CD4-positive, alpha-beta memory T cell (primary cell): ENCODE measurements at regions not wholly inside any gene's neighbourhood (a gene's known extent, or its start where the extent isn't known, plus 50 kb on each side); places are given as distances from the start of the nearest gene placed in this dataset.

Experiments
- CTCF ChIA-PET: fragments of 350-600 bp; sonication (Branson Sonifier 250); formaldehyde crosslinking; loops from one replicate; lab custom pipeline; 2021; ENCODE audit warnings: inconsistent platforms; ENCODE audit not compliant: partially characterized antibody; lab: Charles Lee
- POLR2A ChIA-PET: fragments of 350-600 bp; sonication (Branson Sonifier 250); formaldehyde crosslinking; loops from one replicate; lab custom pipeline; 2021; ENCODE audit not compliant: partially characterized antibody; lab: Charles Lee
- DNase-seq, 5 donors: peaks; one replicate each; pipeline versions ENCODE4 v3.0.0 to v3.0.0-alpha.2; 2020 to 2022; ENCODE audit warnings: mixed read lengths in 1 of 5
- H3K27ac ChIP-seq: one replicate; pipeline ENCODE4 v1.7.0; 2013; ENCODE audit warnings: low read depth, low read length
- H3K27me3 ChIP-seq: 2 replicates; pipeline ENCODE4 v1.7.0; 2013; ENCODE audit warnings: mild to moderate bottlenecking, low read length, moderate library complexity; ENCODE audit not compliant: insufficient read depth
- H3K36me3 ChIP-seq: 2 replicates; pipeline ENCODE4 v1.7.0; 2013; ENCODE audit warnings: mild to moderate bottlenecking, low read length, moderate library complexity; ENCODE audit not compliant: insufficient read depth
- H3K4me1 ChIP-seq: 2 replicates; pipeline ENCODE4 v1.7.0; 2013; ENCODE audit warnings: mild to moderate bottlenecking, low read length, moderate library complexity; ENCODE audit not compliant: insufficient read depth
- H3K4me3 ChIP-seq, 2 donors: one replicate each; pipeline ENCODE4 v1.7.0; 2013; ENCODE audit warnings: low read length in 2 of 2, mild to moderate bottlenecking in 1 of 2
- H3K9me3 ChIP-seq, 2 donors: one replicate each; pipeline ENCODE4 v1.7.0; 2013; ENCODE audit warnings: low read length in 2 of 2, control low read depth in 1 of 2; ENCODE audit not compliant: control insufficient read depth in 1 of 2
- H3K27ac Mint-ChIP-seq, 7 donors: one replicate each; pipeline ENCODE4 v1.8.0; 2020 to 2021; ENCODE audit warnings: mixed read lengths in 7 of 7, mild to moderate bottlenecking in 6 of 7, inconsistent platforms in 3 of 7, moderate library complexity in 3 of 7
- H3K27me3 Mint-ChIP-seq, 2 donors: one replicate each; pipeline ENCODE4 v1.8.0; 2020 to 2021; ENCODE audit warnings: mixed read lengths in 2 of 2
- H3K36me3 Mint-ChIP-seq, 2 donors: one replicate each; pipeline ENCODE4 v1.8.0; 2020 to 2021; ENCODE audit warnings: mixed read lengths in 2 of 2, inconsistent platforms in 1 of 2, mild to moderate bottlenecking in 1 of 2
- H3K4me1 Mint-ChIP-seq, 4 donors: one replicate each; pipeline ENCODE4 v1.8.0; 2020 to 2021; ENCODE audit warnings: mixed read lengths in 4 of 4, mild to moderate bottlenecking in 1 of 4
- H3K4me3 Mint-ChIP-seq, 8 donors: one replicate each; pipeline ENCODE4 v1.8.0; 2020 to 2021; ENCODE audit warnings: mixed read lengths in 8 of 8, mild to moderate bottlenecking in 7 of 8, moderate library complexity in 6 of 8, inconsistent platforms in 3 of 8
- H3K9me3 Mint-ChIP-seq, 8 donors: one replicate each; pipeline ENCODE4 v1.8.0; 2020 to 2021; ENCODE audit warnings: mixed read lengths in 8 of 8, mild to moderate bottlenecking in 5 of 8, inconsistent platforms in 3 of 8, moderate library complexity in 1 of 8
- intact Hi-C: fragments of 100-400 bp; cut with micrococcal nuclease; formaldehyde crosslinking; loops from one replicate; pipeline ENCODE4 v1.15.1; 2023

- Mint-ChIP-seq H3K27ac (no peak overlapping the region), H3K4me1 (no peaks in the 10 kb centered on the region), H3K27me3 (peaks cover 1 to 8% of the 10 kb centered on the region in 2 donors), H3K9me3 (no peaks in the 10 kb centered on the region), H3K36me3 (no peaks in the 10 kb centered on the region), H3K4me3 (no peak overlapping the region)
- intact Hi-C loops, result no loop called here
- H3K36me3 ChIP-seq, result no peaks in the 10 kb centered on the region
- H3K4me3 ChIP-seq, result no peak overlapping the region
- H3K27ac ChIP-seq, result no peak overlapping the region
- H3K9me3 ChIP-seq, result no peaks in the 10 kb centered on the region
- DNase-seq, result no peak
- CTCF ChIA-PET, result no interaction called here
- POLR2A ChIA-PET, result no interaction called here
- no peaks in the 10 kb centered on the region for H3K4me1 ChIP-seq
- no peaks in the 10 kb centered on the region for H3K27me3 ChIP-seq
These were observed 56.2 kb upstream of the ALDH1B1 start for GRCh38 chr9:38336341-38336740.

- Histone ChIP-seq H3K27me3 (no peaks in the 10 kb centered on the region), H3K36me3 (no peaks in the 10 kb centered on the region), H3K9me3 (no peaks in the 10 kb centered on the region), H3K4me1 (no peaks in the 10 kb centered on the region), H3K4me3 (no peak overlapping the region), H3K27ac (no peak overlapping the region)
- intact Hi-C loops, result no loop called here
- no peak overlapping the region for H3K27ac Mint-ChIP-seq
- ChIA-PET CTCF (no interaction called here), POLR2A (no interaction called here)
- peaks cover 1 to 8% of the 10 kb centered on the region in 2 donors for H3K27me3 Mint-ChIP-seq
- DNase-seq, result no peak
- no peaks in the 10 kb centered on the region for H3K36me3 Mint-ChIP-seq
- no peaks in the 10 kb centered on the region for H3K4me1 Mint-ChIP-seq
- no peaks in the 10 kb centered on the region for H3K9me3 Mint-ChIP-seq
- H3K4me3 Mint-ChIP-seq, result no peak overlapping the region
These were observed 56.8 kb upstream of the ALDH1B1 start for GRCh38 chr9:38335686-38336085.

GRCh38 chr9:38334234-38334633 lies 58.3 kb upstream of the ALDH1B1 start:
- Histone ChIP-seq H3K4me3 (no peak overlapping the region), H3K9me3 (no peaks in the 10 kb centered on the region), H3K27me3 (no peaks in the 10 kb centered on the region), H3K27ac (no peak overlapping the region), H3K36me3 (no peaks in the 10 kb centered on the region), H3K4me1 (no peaks in the 10 kb centered on the region)
- no peak overlapping the region for H3K4me3 Mint-ChIP-seq
- ChIA-PET POLR2A (no interaction called here), CTCF (no interaction called here)
- H3K4me1 Mint-ChIP-seq, result no peaks in the 10 kb centered on the region
- intact Hi-C loops, result no loop called here
- no peak overlapping the region for H3K27ac Mint-ChIP-seq
- peaks cover 0 to 4% of the 10 kb centered on the region in 2 donors for H3K27me3 Mint-ChIP-seq
- H3K9me3 Mint-ChIP-seq, result no peaks in the 10 kb centered on the region
- DNase-seq, result no peak
- H3K36me3 Mint-ChIP-seq, result no peaks in the 10 kb centered on the region

- Mint-ChIP-seq H3K36me3 (no peaks in the 10 kb centered on the region), H3K4me3 (no peak overlapping the region), H3K9me3 (no peaks in the 10 kb centered on the region), H3K27me3 (peaks cover 0 to 4% of the 10 kb centered on the region in 2 donors), H3K4me1 (no peaks in the 10 kb centered on the region), H3K27ac (no peak overlapping the region)
- no peak for DNase-seq
- H3K27me3 ChIP-seq, result no peaks in the 10 kb centered on the region
- CTCF ChIA-PET, result no interaction called here
- no peaks in the 10 kb centered on the region for H3K9me3 ChIP-seq
- H3K4me3 ChIP-seq, result no peak overlapping the region
- intact Hi-C loops, result no loop called here
- POLR2A ChIA-PET, result no interaction called here
- no peaks in the 10 kb centered on the region for H3K36me3 ChIP-seq
- H3K4me1 ChIP-seq, result no peaks in the 10 kb centered on the region
- no peak overlapping the region for H3K27ac ChIP-seq
These were observed 59.5 kb upstream of the ALDH1B1 start for GRCh38 chr9:38333047-38333446.

- no peaks in the 10 kb centered on the region for H3K4me1 Mint-ChIP-seq
- Histone ChIP-seq H3K27ac (no peak overlapping the region), H3K4me1 (no peaks in the 10 kb centered on the region), H3K4me3 (no peak overlapping the region), H3K9me3 (no peaks in the 10 kb centered on the region), H3K36me3 (no peaks in the 10 kb centered on the region), H3K27me3 (no peaks in the 10 kb centered on the region)
- H3K36me3 Mint-ChIP-seq, result no peaks in the 10 kb centered on the region
- H3K27ac Mint-ChIP-seq, result no peak overlapping the region
- no peak for DNase-seq
- POLR2A ChIA-PET, result no interaction called here
- H3K9me3 Mint-ChIP-seq, result no peaks in the 10 kb centered on the region
- no peak overlapping the region for H3K4me3 Mint-ChIP-seq
- intact Hi-C loops, result no loop called here
- H3K27me3 Mint-ChIP-seq, result peaks cover 0 to 4% of the 10 kb centered on the region in 2 donors
- CTCF ChIA-PET, result no interaction called here
These were observed 59.9 kb upstream of the ALDH1B1 start for GRCh38 chr9:38332625-38333024.

- H3K27me3 ChIP-seq, result no peaks in the 10 kb centered on the region
- no peaks in the 10 kb centered on the region for H3K4me1 ChIP-seq
- H3K9me3 ChIP-seq, result no peaks in the 10 kb centered on the region
- no peak overlapping the region for H3K27ac ChIP-seq
- no peak for DNase-seq
- intact Hi-C loops, result no loop called here
- Mint-ChIP-seq H3K4me3 (no peak overlapping the region), H3K9me3 (no peaks in the 10 kb centered on the region), H3K36me3 (no peaks in the 10 kb centered on the region), H3K4me1 (no peaks in the 10 kb centered on the region), H3K27me3 (no peaks in the 10 kb centered on the region), H3K27ac (no peak overlapping the region)
- H3K36me3 ChIP-seq, result no peaks in the 10 kb centered on the region
- H3K4me3 ChIP-seq, result no peak overlapping the region
- POLR2A ChIA-PET, result no interaction called here
- CTCF ChIA-PET, result no interaction called here
These were observed 61.4 kb upstream of the ALDH1B1 start for GRCh38 chr9:38331141-38331540.

- H3K9me3 ChIP-seq, result no peaks in the 10 kb centered on the region
- CTCF ChIA-PET, result no interaction called here
- no peaks in the 10 kb centered on the region for H3K36me3 ChIP-seq
- no peaks in the 10 kb centered on the region for H3K9me3 Mint-ChIP-seq
- no peaks in the 10 kb centered on the region for H3K4me1 Mint-ChIP-seq
- no peak overlapping the region for H3K4me3 ChIP-seq
- DNase-seq, result no peak
- H3K27me3 Mint-ChIP-seq, result no peaks in the 10 kb centered on the region
- no peak overlapping the region for H3K4me3 Mint-ChIP-seq
- no peaks in the 10 kb centered on the region for H3K36me3 Mint-ChIP-seq
- no peak overlapping the region for H3K27ac Mint-ChIP-seq
- POLR2A ChIA-PET, result no interaction called here
- no peaks in the 10 kb centered on the region for H3K27me3 ChIP-seq
- H3K4me1 ChIP-seq, result no peaks in the 10 kb centered on the region
- no peak overlapping the region for H3K27ac ChIP-seq
- intact Hi-C loops, result no loop called here
These were observed 62.5 kb upstream of the ALDH1B1 start for GRCh38 chr9:38329968-38330367.

GRCh38 chr9:38328765-38329164 lies 63.7 kb upstream of the ALDH1B1 start:
- no peaks in the 10 kb centered on the region for H3K9me3 ChIP-seq
- no peaks in the 10 kb centered on the region for H3K36me3 ChIP-seq
- no peaks in the 10 kb centered on the region for H3K27me3 ChIP-seq
- H3K27ac ChIP-seq, result no peak overlapping the region
- H3K4me3 ChIP-seq, result no peak overlapping the region
- Mint-ChIP-seq H3K9me3 (peaks cover 0 to 1% (median 0%) of the 10 kb centered on the region in 8 donors), H3K36me3 (no peaks in the 10 kb centered on the region), H3K27me3 (no peaks in the 10 kb centered on the region), H3K4me1 (no peaks in the 10 kb centered on the region), H3K27ac (no peak overlapping the region), H3K4me3 (no peak overlapping the region)
- DNase-seq, result no peak
- POLR2A ChIA-PET, result no interaction called here
- intact Hi-C loops, result no loop called here
- CTCF ChIA-PET, result no interaction called here
- no peaks in the 10 kb centered on the region for H3K4me1 ChIP-seq
